ENCODE measurements at regions not wholly inside any gene's neighbourhood (a gene's known extent, or its start where the extent isn't known, plus 50 kb on each side); places are given as distances from the start of the nearest gene placed in this dataset.

GRCh38 chr18:51461956-51462355 is 264.5 kb upstream of the MEX3C start:
- TF ChIP-seq, protein P1, sequence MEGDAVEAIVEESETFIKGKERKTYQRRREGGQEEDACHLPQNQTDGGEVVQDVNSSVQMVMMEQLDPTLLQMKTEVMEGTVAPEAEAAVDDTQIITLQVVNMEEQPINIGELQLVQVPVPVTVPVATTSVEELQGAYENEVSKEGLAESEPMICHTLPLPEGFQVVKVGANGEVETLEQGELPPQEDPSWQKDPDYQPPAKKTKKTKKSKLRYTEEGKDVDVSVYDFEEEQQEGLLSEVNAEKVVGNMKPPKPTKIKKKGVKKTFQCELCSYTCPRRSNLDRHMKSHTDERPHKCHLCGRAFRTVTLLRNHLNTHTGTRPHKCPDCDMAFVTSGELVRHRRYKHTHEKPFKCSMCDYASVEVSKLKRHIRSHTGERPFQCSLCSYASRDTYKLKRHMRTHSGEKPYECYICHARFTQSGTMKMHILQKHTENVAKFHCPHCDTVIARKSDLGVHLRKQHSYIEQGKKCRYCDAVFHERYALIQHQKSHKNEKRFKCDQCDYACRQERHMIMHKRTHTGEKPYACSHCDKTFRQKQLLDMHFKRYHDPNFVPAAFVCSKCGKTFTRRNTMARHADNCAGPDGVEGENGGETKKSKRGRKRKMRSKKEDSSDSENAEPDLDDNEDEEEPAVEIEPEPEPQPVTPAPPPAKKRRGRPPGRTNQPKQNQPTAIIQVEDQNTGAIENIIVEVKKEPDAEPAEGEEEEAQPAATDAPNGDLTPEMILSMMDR (IDR thresholded peaks at IDR 0.05): no peak
- DNase-seq (ENCODE audit: low spot score): no peak

GRCh38 chr18:51463483-51464136 is 266.1 kb upstream of the MEX3C start:
- H3K27me3 Mint-ChIP-seq (ENCODE audit: low read depth): peaks cover 9% of the 10 kb centered on the region
- H3K36me3 Mint-ChIP-seq (ENCODE audit: low read depth): no peaks in the 10 kb centered on the region
- no peak for DNase-seq (ENCODE audit: low spot score)
- TF ChIP-seq, protein P1 (IDR thresholded peaks at IDR 0.05): no peak
- no peak overlapping the region for H3K27ac Mint-ChIP-seq (ENCODE audit: unreplicated experiment)
- H3K4me1 Mint-ChIP-seq (ENCODE audit: low read depth): peaks cover 5% of the 10 kb centered on the region
- peaks cover 3% of the 10 kb centered on the region for H3K9me3 Mint-ChIP-seq (ENCODE audit: low read depth)
- no peak overlapping the region for H3K4me3 Mint-ChIP-seq (ENCODE audit: unreplicated experiment)

More at GRCh38 chr18:51461956-51462355, 264.5 kb upstream of the MEX3C start:
- H3K4me3 Mint-ChIP-seq (ENCODE audit: unreplicated experiment): no peak overlapping the region
- H3K36me3 Mint-ChIP-seq (ENCODE audit: low read depth): no peaks in the 10 kb centered on the region
- peaks cover 3% of the 10 kb centered on the region for H3K9me3 Mint-ChIP-seq (ENCODE audit: low read depth)
- H3K27me3 Mint-ChIP-seq (ENCODE audit: low read depth): peaks cover 9% of the 10 kb centered on the region
- H3K27ac Mint-ChIP-seq (ENCODE audit: unreplicated experiment): peak overlapping the region; percentile 19
- H3K4me1 Mint-ChIP-seq (ENCODE audit: low read depth): peaks cover 5% of the 10 kb centered on the region

GRCh38 chr18:51478908-51479307 is 281.4 kb upstream of the MEX3C start:
- Mint-ChIP-seq H3K36me3 (ENCODE audit: low read depth) (no peaks in the 10 kb centered on the region), H3K4me1 (ENCODE audit: low read depth) (no peaks in the 10 kb centered on the region), H3K27ac (ENCODE audit: unreplicated experiment) (no peak overlapping the region), H3K4me3 (ENCODE audit: unreplicated experiment) (no peak overlapping the region), H3K27me3 (ENCODE audit: low read depth) (peaks cover 13% of the 10 kb centered on the region), H3K9me3 (ENCODE audit: low read depth) (no peaks in the 10 kb centered on the region)
- DNase-seq (ENCODE audit: low spot score): no peak
- TF ChIP-seq, protein P1 (IDR thresholded peaks at IDR 0.05): no peak

- Mint-ChIP-seq H3K36me3 (ENCODE audit: low read depth) (no peaks in the 10 kb centered on the region), H3K9me3 (ENCODE audit: low read depth) (no peaks in the 10 kb centered on the region), H3K4me1 (ENCODE audit: low read depth) (no peaks in the 10 kb centered on the region), H3K27me3 (ENCODE audit: low read depth) (peaks cover 13% of the 10 kb centered on the region), H3K27ac (ENCODE audit: unreplicated experiment) (no peak overlapping the region), H3K4me3 (ENCODE audit: unreplicated experiment) (no peak overlapping the region)
- TF ChIP-seq, protein P1 (IDR thresholded peaks at IDR 0.05): no peak
- DNase-seq (ENCODE audit: low spot score): no peak
Observed at GRCh38 chr18:51479736-51480135, 282.3 kb upstream of the MEX3C start.

- Mint-ChIP-seq H3K27me3 (ENCODE audit: low read depth) (peaks cover 13% of the 10 kb centered on the region), H3K4me1 (ENCODE audit: low read depth) (no peaks in the 10 kb centered on the region), H3K4me3 (ENCODE audit: unreplicated experiment) (no peak overlapping the region), H3K27ac (ENCODE audit: unreplicated experiment) (no peak overlapping the region), H3K36me3 (ENCODE audit: low read depth) (no peaks in the 10 kb centered on the region), H3K9me3 (ENCODE audit: low read depth) (no peaks in the 10 kb centered on the region)
- TF ChIP-seq, protein P1 (IDR thresholded peaks at IDR 0.05): no peak
- DNase-seq (ENCODE audit: low spot score): no peak
Observed at GRCh38 chr18:51480407-51481261, 283.2 kb upstream of the MEX3C start.
